H1 (cell line): ENCODE measurements at regions not wholly inside any gene's neighbourhood (a gene's known extent, or its start where the extent isn't known, plus 50 kb on each side); places are given as distances from the start of the nearest gene placed in this dataset.

Experiments used
- CTCF ChIA-PET: fragments of 300-600 bp; sonication (Branson Sonifier 250); formaldehyde crosslinking; loops from one replicate; lab custom pipeline; 2021; ENCODE audit not compliant: partially characterized antibody; lab: Charles Lee
- POLR2A ChIA-PET: fragments of 300-600 bp; sonication (Branson Sonifier 250); formaldehyde crosslinking; loops from one replicate; lab custom pipeline; 2021; ENCODE audit warnings: inconsistent platforms; ENCODE audit not compliant: partially characterized antibody; lab: Charles Lee
- DNase-seq, 2 experiments: peaks; one replicate each; pipeline versions ENCODE4 v3.0.0 to v3.0.0-alpha.2; 2010 to 2022; ENCODE audit warnings: low spot score in 2 of 2, low read depth in 1 of 2, mixed read lengths in 1 of 2
- FAIRE-seq: peaks from 2 replicates; lab custom pipeline; 2011; peaks lifted over from hg19 to GRCh38; lab: Jason Lieb, UNC
- H2AFZ ChIP-seq: 2 replicates; pipeline ENCODE4 v1.8.1; 2012; ENCODE audit warnings: low read length, inconsistent platforms
- H2AK5ac ChIP-seq: 2 replicates; pipeline ENCODE4 v1.6.1; 2013; ENCODE audit warnings: low read depth, low read length
- H2BK120ac ChIP-seq: replicated peaks from 2 replicates; pipeline ENCODE3; 2013; ENCODE audit warnings: low read depth, low read length, inconsistent platforms
- H2BK12ac ChIP-seq: 2 replicates; pipeline ENCODE4 v1.6.1; 2013; ENCODE audit warnings: low read depth, low read length
- H2BK15ac ChIP-seq: 2 replicates; pipeline ENCODE4 v1.6.1; 2013; ENCODE audit warnings: low read length
- H2BK20ac ChIP-seq: 2 replicates; pipeline ENCODE4 v1.6.1; 2013; ENCODE audit warnings: low read length
- H2BK5ac ChIP-seq: 2 replicates; pipeline ENCODE4 v1.6.1; 2013; ENCODE audit warnings: low read depth, low read length
- H3K14ac ChIP-seq: 2 replicates; pipeline ENCODE4 v1.6.1; 2013; ENCODE audit warnings: inconsistent platforms; ENCODE audit not compliant: insufficient read length
- H3K18ac ChIP-seq: 2 replicates; pipeline ENCODE4 v1.6.1; 2013; ENCODE audit warnings: low read length; ENCODE audit errors: extremely low read depth
- H3K23ac ChIP-seq: 2 replicates; pipeline ENCODE4 v1.6.1; 2013; ENCODE audit warnings: inconsistent platforms; ENCODE audit not compliant: insufficient read length
- H3K23me2 ChIP-seq: 2 replicates; pipeline ENCODE4 v1.6.1; 2013; ENCODE audit warnings: low read depth, low read length
- H3K27ac ChIP-seq: 2 replicates; pipeline ENCODE4 v1.6.1; 2011; ENCODE audit warnings: low read depth, low read length, inconsistent platforms
- H3K27me3 ChIP-seq, 4 experiments: replicated peaks in 1 of 4; 1 replicate in 1 of 4; 2 replicates in 3 of 4; pipeline versions ENCODE4 v1.6.1 to v1.8.1; 2011 to 2013; ENCODE audit warnings: low read length in 3 of 4, mild to moderate bottlenecking in 3 of 4, inconsistent platforms in 2 of 4, mixed read lengths in 2 of 4, moderate library complexity in 1 of 4; ENCODE audit not compliant: control insufficient read depth in 3 of 4, insufficient read depth in 3 of 4; ENCODE audit errors: extremely low read depth in 1 of 4
- H3K36me3 ChIP-seq, 4 experiments: 2 replicates each; pipeline versions ENCODE4 v1.6.1 to v1.8.1; 2011 to 2013; ENCODE audit warnings: mild to moderate bottlenecking in 4 of 4, low read length in 3 of 4, moderate library complexity in 2 of 4, control low read depth in 1 of 4, inconsistent platforms in 1 of 4; ENCODE audit not compliant: insufficient read depth in 4 of 4, control insufficient read depth in 2 of 4
- H3K4ac ChIP-seq: replicated peaks from 2 replicates; pipeline ENCODE3; 2013; ENCODE audit warnings: low read length, low read depth, mixed read lengths, inconsistent platforms; ENCODE audit not compliant: insufficient read length
- H3K4me1 ChIP-seq, 4 experiments: replicated peaks in 1 of 4; 1 replicate in 1 of 4; 2 replicates in 3 of 4; pipeline versions ENCODE4 v1.6.1 to v1.8.1; 2011 to 2013; ENCODE audit warnings: low read length in 3 of 4, inconsistent platforms in 2 of 4, mixed read lengths in 1 of 4; ENCODE audit not compliant: insufficient read depth in 4 of 4, control insufficient read depth in 3 of 4
- H3K4me2 ChIP-seq, 2 experiments: 2 replicates each; pipeline versions ENCODE4 v1.6.1 to v1.8.1; 2011 to 2013; ENCODE audit warnings: low read depth in 2 of 2, low read length in 2 of 2, control low read depth in 1 of 2, inconsistent platforms in 1 of 2, mild to moderate bottlenecking in 1 of 2; ENCODE audit not compliant: insufficient read depth in 1 of 2
- H3K4me3 ChIP-seq, 4 experiments: fragments of 200-600, 300-600 bp in 1 of 4; sonication (generic), shearing (Covaris generic), sonication (Bioruptor Twin) in 1 of 4; 2 replicates each; pipeline versions ENCODE4 v1.5.1 to v1.8.1; 2011 to 2016; ENCODE audit warnings: low read length in 4 of 4, low read depth in 3 of 4, control low read depth in 2 of 4, inconsistent platforms in 2 of 4, mild to moderate bottlenecking in 2 of 4, mixed read lengths in 1 of 4, moderate library complexity in 1 of 4; ENCODE audit not compliant: insufficient read depth in 2 of 4; ENCODE audit errors: extremely low read depth in 1 of 4
- H3K56ac ChIP-seq: replicated peaks from 2 replicates; pipeline ENCODE3; 2013; ENCODE audit warnings: low read depth, mild to moderate bottlenecking, mixed read lengths, low read length, inconsistent platforms; ENCODE audit not compliant: insufficient read length
- H3K79me1 ChIP-seq: 2 replicates; pipeline ENCODE4 v1.6.1; 2013; ENCODE audit warnings: low read depth, low read length, control low read depth
- H3K79me2 ChIP-seq, 2 experiments: 2 replicates each; pipeline versions ENCODE4 v1.6.1 to v1.8.1; 2012 to 2013; ENCODE audit warnings: low read length in 2 of 2, mild to moderate bottlenecking in 2 of 2, inconsistent platforms in 1 of 2; ENCODE audit not compliant: insufficient read depth in 2 of 2, control insufficient read depth in 1 of 2
- H3K9ac ChIP-seq, 4 experiments: replicated peaks in 1 of 4; 1 replicate in 1 of 4; 2 replicates in 3 of 4; pipeline versions ENCODE4 v1.6.1 to v1.8.1; 2011 to 2013; ENCODE audit warnings: low read depth in 3 of 4, low read length in 3 of 4, control low read depth in 2 of 4, mild to moderate bottlenecking in 2 of 4, moderate library complexity in 2 of 4, inconsistent platforms in 1 of 4; ENCODE audit errors: extremely low read depth in 1 of 4
- H3K9me3 ChIP-seq, 2 experiments: 2 replicates each; pipeline versions ENCODE4 v1.6.1 to v1.8.1; 2012 to 2013; ENCODE audit warnings: mild to moderate bottlenecking in 2 of 2, moderate library complexity in 2 of 2, control low read depth in 1 of 2, inconsistent platforms in 1 of 2, low read depth in 1 of 2, low read length in 1 of 2, mixed read lengths in 1 of 2; ENCODE audit not compliant: insufficient read depth in 2 of 2
- H4K20me1 ChIP-seq, 2 experiments: replicated peaks in 1 of 2; 2 replicates each; pipeline versions ENCODE3 to v1.8.1; 2011 to 2013; ENCODE audit warnings: inconsistent platforms in 2 of 2, low read length in 2 of 2, mild to moderate bottlenecking in 1 of 2; ENCODE audit not compliant: insufficient read depth in 2 of 2, control insufficient read depth in 1 of 2
- H4K5ac ChIP-seq: 2 replicates; pipeline ENCODE4 v1.6.1; 2013; ENCODE audit warnings: low read length, low read depth, mixed read lengths, inconsistent platforms; ENCODE audit not compliant: insufficient read length
- H4K8ac ChIP-seq: 2 replicates; pipeline ENCODE4 v1.8.0; 2013; ENCODE audit warnings: mild to moderate bottlenecking, moderate library complexity, low read length, inconsistent platforms; ENCODE audit not compliant: insufficient read depth; ENCODE audit errors: extremely low read depth
- H4K91ac ChIP-seq: replicated peaks from 2 replicates; pipeline ENCODE3; 2013; ENCODE audit warnings: low read length, mixed read lengths, inconsistent platforms; ENCODE audit not compliant: insufficient read length
- EGR1 ChIP-seq: IDR thresholded peaks from 2 replicates; pipeline ENCODE4 v1.6.1; 2011; ENCODE audit warnings: low read depth, low read length, borderline replicate concordance
- GTF2F1 ChIP-seq: IDR thresholded peaks from 2 replicates; pipeline ENCODE4 v1.6.1; 2012; ENCODE audit warnings: low read depth, low read length, improper control_type of control experiment, borderline replicate concordance
- KDM1A ChIP-seq: fragments of 200-600, 300-600 bp; sonication (generic); IDR thresholded peaks from 2 replicates; pipeline ENCODE4 v1.7.1; 2016; ENCODE audit warnings: mild to moderate bottlenecking, low read length, borderline replicate concordance
- POU5F1 ChIP-seq: IDR thresholded peaks from 2 replicates; pipeline ENCODE4 v1.6.1; 2011; ENCODE audit warnings: low read depth, mild to moderate bottlenecking, low read length, moderate library complexity
- YY1 ChIP-seq: IDR thresholded peaks from 2 replicates; pipeline ENCODE4 v1.6.1; 2011; ENCODE audit warnings: low read depth, mild to moderate bottlenecking, low read length
- WGBS, 2 experiments: shearing (Covaris generic) in 1 of 2; methylation state at CpG; one replicate each; pipeline versions ENCODE4 v1.1.6 to v1.1.7; 2013 to 2015; ENCODE audit warnings: low lambda C conversion rate in 2 of 2, mixed read lengths in 2 of 2, inconsistent platforms in 1 of 2, low coverage in 1 of 2, missing lambda C conversion rate in 1 of 2; ENCODE audit not compliant: insufficient replicate concordance in 2 of 2, insufficient coverage in 1 of 2, insufficient read length in 1 of 2; ENCODE audit errors: extremely low coverage in 1 of 2, missing lambda C conversion rate in 1 of 2; 5-methylcytosine and 5-hydroxymethylcytosine counted together

- CTCF ChIA-PET, result no interaction called here
- H3K23me2 ChIP-seq, result no peaks in the 10 kb centered on the region
- H3K27ac ChIP-seq, result no peak overlapping the region
- H2BK12ac ChIP-seq, result no peak overlapping the region
- H3K18ac ChIP-seq, result no peak overlapping the region
- H4K91ac ChIP-seq, result no peak overlapping the region
- H3K4me1 ChIP-seq, result no peaks in the 10 kb centered on the region
- no peak overlapping the region for H2AK5ac ChIP-seq
- H4K5ac ChIP-seq, result no peak overlapping the region
- no peaks in the 10 kb centered on the region for H4K20me1 ChIP-seq
- 90% methylated on average over 3 of the region's 3 CpGs; no CpG with 5 or more reads in 1 of the 2 experiments for WGBS, 2 experiments
- no peak overlapping the region for H2AFZ ChIP-seq
- H2BK15ac ChIP-seq, result no peak overlapping the region
- H3K56ac ChIP-seq, result no peak overlapping the region
- H2BK20ac ChIP-seq, result no peak overlapping the region
- H2BK5ac ChIP-seq, result no peak overlapping the region
- no peaks in the 10 kb centered on the region for H3K27me3 ChIP-seq
- POLR2A ChIA-PET, result no interaction called here
- 0 out of 4 replicates have a peak, but pooled peaks cover 0 to 8% of the 10 kb centered on the region in 2 experiments for H3K9me3 ChIP-seq
- H3K9ac ChIP-seq, result no peak overlapping the region
- no peak for TF ChIP-seq YY1
- no peak for TF ChIP-seq POU5F1
- no peak for TF ChIP-seq GTF2F1
- no peak for TF ChIP-seq EGR1
- TF ChIP-seq KDM1A, result no peak
- H3K4me3 ChIP-seq, result no peak overlapping the region
- no peak overlapping the region for H3K14ac ChIP-seq
- H3K23ac ChIP-seq, result no peak overlapping the region
- no peak for DNase-seq
- no peak overlapping the region for H2BK120ac ChIP-seq
- H4K8ac ChIP-seq, result no peak overlapping the region
- FAIRE-seq, result no peak
- no peaks in the 10 kb centered on the region; a peak in 1 of 8 replicates for H3K36me3 ChIP-seq
- H3K79me2 ChIP-seq, result no peaks in the 10 kb centered on the region
- H3K4ac ChIP-seq, result no peak overlapping the region
- no peaks in the 10 kb centered on the region for H3K79me1 ChIP-seq
- H3K4me2 ChIP-seq, result no peak overlapping the region
Measured at GRCh38 chr6:86581833-86582232, 355.5 kb upstream of the HTR1E start.
